Caco-2 (cell line): ENCODE measurements at regions not wholly inside any gene's neighbourhood (a gene's known extent, or its start where the extent isn't known, plus 50 kb on each side); places are given as distances from the start of the nearest gene placed in this dataset.

Experiments
- BruUV-seq: library from RNA; stranded (reverse); fragments of 400-500 nt; replicated peaks from 2 replicates; lab custom pipeline; 2021; lab: Mats Ljungman, UMichigan
- CTCF ChIA-PET: fragments of 300-600 bp; sonication (Branson Sonifier 250); formaldehyde crosslinking; loops from one replicate; lab custom pipeline; 2022; ENCODE audit warnings: antibody characterized with exemption; lab: Charles Lee
- POLR2A ChIA-PET: fragments of 300-600 bp; sonication (Branson Sonifier 250); formaldehyde crosslinking; loops from one replicate; lab custom pipeline; 2022; ENCODE audit warnings: antibody characterized with exemption; lab: Charles Lee
- DNase-seq, 2 experiments: peaks; one replicate each; pipeline versions ENCODE4 v3.0.0 to v3.0.0-alpha.2; 2020 to 2022
- H3K27me3 ChIP-seq: replicated peaks from 2 replicates; pipeline ENCODE4 v1.6.0; 2011; ENCODE audit warnings: low read length; ENCODE audit not compliant: control insufficient read depth, insufficient read depth
- H3K36me3 ChIP-seq: 2 replicates; pipeline ENCODE4 v1.5.1; 2011; ENCODE audit warnings: low read length; ENCODE audit not compliant: control insufficient read depth, insufficient read depth
- H3K4me1 ChIP-seq: fragments of 250-450 bp; sonication (Bioruptor Pico); 2 replicates; pipeline ENCODE4 v1.5.1; 2020; ENCODE audit warnings: mild to moderate bottlenecking
- H3K4me3 ChIP-seq: 2 replicates; pipeline ENCODE4 v1.5.1; 2011; ENCODE audit warnings: low read depth, mild to moderate bottlenecking, control low read depth, low read length
- H3K9me3 ChIP-seq: fragments of 250-450 bp; sonication (Bioruptor Pico); 2 replicates; pipeline ENCODE4 v1.5.1; 2020; ENCODE audit warnings: mild to moderate bottlenecking, moderate library complexity
- H3K27ac Mint-ChIP-seq: one replicate; pipeline ENCODE4 v1.8.0; 2022; ENCODE audit warnings: mixed read lengths; ENCODE audit not compliant: unreplicated experiment
- H3K27me3 Mint-ChIP-seq: one replicate; pipeline ENCODE4 v1.8.0; 2022; ENCODE audit warnings: mixed read lengths; ENCODE audit not compliant: insufficient read depth, unreplicated experiment
- H3K36me3 Mint-ChIP-seq: one replicate; pipeline ENCODE4 v1.8.0; 2022; ENCODE audit warnings: mild to moderate bottlenecking, mixed read lengths; ENCODE audit not compliant: insufficient read depth, unreplicated experiment
- H3K4me1 Mint-ChIP-seq: one replicate; pipeline ENCODE4 v1.8.0; 2022; ENCODE audit warnings: low read depth, mixed read lengths; ENCODE audit not compliant: unreplicated experiment
- H3K4me3 Mint-ChIP-seq: one replicate; pipeline ENCODE4 v1.8.0; 2022; ENCODE audit warnings: mild to moderate bottlenecking, moderate library complexity, mixed read lengths; ENCODE audit not compliant: unreplicated experiment
- H3K9me3 Mint-ChIP-seq: one replicate; pipeline ENCODE4 v1.8.0; 2022; ENCODE audit warnings: mixed read lengths; ENCODE audit not compliant: unreplicated experiment
- intact Hi-C: fragments of 100-400 bp; cut with micrococcal nuclease; formaldehyde crosslinking; loops from one replicate; pipeline ENCODE4 v1.10.0; 2022; ENCODE audit not compliant: unreplicated experiment
- TF ChIP-seq, protein P1 (sequence below), 2 experiments: fragments of 200-600 bp in 1 of 2; IDR thresholded peaks; 1 replicate in 1 of 2; 2 replicates in 1 of 2; pipeline versions ENCODE4 v1.5.1 to v1.8.0; 2011 to 2022; ENCODE audit warnings: antibody characterized with exemption in 1 of 2, control low read depth in 1 of 2, inconsistent platforms in 1 of 2, low read depth in 1 of 2, low read length in 1 of 2, mild to moderate bottlenecking in 1 of 2, moderate library complexity in 1 of 2; ENCODE audit not compliant: insufficient read depth in 1 of 2, severe bottlenecking in 1 of 2, unreplicated experiment in 1 of 2

DNA sequence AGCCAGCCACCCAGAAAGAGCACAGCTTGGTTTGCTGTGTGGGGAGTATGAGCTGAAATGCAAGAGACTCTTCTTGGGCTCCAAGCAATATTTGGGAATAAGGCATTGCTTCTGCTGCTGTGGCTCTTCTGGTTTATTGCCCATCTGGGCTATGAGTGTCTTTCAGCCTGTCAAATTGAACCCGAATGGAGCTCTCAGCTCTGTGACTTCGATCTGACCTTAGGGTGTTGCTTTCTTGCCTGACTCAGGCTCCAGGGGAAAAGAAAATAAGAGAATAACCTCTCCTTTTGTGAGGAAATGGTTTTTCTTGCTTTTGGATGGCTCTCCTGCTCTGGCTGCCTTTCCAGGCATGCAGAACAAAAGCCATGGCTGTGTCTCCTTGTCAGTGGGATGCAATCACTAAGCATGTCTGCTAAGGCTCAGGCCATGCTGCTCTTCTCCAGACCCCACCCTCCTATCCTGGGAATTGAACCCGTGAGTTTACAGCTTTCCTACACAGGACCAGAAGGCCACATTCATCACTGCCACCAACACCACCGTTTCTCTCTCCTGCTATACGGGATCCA is 169.4 kb upstream of the JAG1 start:
- peaks cover 10% of the 10 kb centered on the region for H3K9me3 ChIP-seq
- TF ChIP-seq, protein P1, sequence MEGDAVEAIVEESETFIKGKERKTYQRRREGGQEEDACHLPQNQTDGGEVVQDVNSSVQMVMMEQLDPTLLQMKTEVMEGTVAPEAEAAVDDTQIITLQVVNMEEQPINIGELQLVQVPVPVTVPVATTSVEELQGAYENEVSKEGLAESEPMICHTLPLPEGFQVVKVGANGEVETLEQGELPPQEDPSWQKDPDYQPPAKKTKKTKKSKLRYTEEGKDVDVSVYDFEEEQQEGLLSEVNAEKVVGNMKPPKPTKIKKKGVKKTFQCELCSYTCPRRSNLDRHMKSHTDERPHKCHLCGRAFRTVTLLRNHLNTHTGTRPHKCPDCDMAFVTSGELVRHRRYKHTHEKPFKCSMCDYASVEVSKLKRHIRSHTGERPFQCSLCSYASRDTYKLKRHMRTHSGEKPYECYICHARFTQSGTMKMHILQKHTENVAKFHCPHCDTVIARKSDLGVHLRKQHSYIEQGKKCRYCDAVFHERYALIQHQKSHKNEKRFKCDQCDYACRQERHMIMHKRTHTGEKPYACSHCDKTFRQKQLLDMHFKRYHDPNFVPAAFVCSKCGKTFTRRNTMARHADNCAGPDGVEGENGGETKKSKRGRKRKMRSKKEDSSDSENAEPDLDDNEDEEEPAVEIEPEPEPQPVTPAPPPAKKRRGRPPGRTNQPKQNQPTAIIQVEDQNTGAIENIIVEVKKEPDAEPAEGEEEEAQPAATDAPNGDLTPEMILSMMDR (IDR thresholded peaks at IDR 0.05; ENCODE audit: insufficient read depth in 1 of 2, low read depth in 1 of 2, low read length in 1 of 2, severe bottlenecking in 1 of 2, unreplicated experiment in 1 of 2), result no peak
- no TSS peak for BruUV-seq
- Mint-ChIP-seq H3K27me3 (no peaks in the 10 kb centered on the region), H3K36me3 (no peaks in the 10 kb centered on the region), H3K4me1 (peaks cover 5% of the 10 kb centered on the region), H3K9me3 (peaks cover 15% of the 10 kb centered on the region), H3K4me3 (no peak overlapping the region), H3K27ac (no peak overlapping the region)
- no peaks in the 10 kb centered on the region for H3K27me3 ChIP-seq
- no peak overlapping the region for H3K4me3 ChIP-seq
- no peak for DNase-seq
- H3K36me3 ChIP-seq, result no peaks in the 10 kb centered on the region
- intact Hi-C loops, result no loop called here
- ChIA-PET CTCF (no interaction called here), POLR2A (no interaction called here)
- peaks cover 3% of the 10 kb centered on the region for H3K4me1 ChIP-seq

DNA sequence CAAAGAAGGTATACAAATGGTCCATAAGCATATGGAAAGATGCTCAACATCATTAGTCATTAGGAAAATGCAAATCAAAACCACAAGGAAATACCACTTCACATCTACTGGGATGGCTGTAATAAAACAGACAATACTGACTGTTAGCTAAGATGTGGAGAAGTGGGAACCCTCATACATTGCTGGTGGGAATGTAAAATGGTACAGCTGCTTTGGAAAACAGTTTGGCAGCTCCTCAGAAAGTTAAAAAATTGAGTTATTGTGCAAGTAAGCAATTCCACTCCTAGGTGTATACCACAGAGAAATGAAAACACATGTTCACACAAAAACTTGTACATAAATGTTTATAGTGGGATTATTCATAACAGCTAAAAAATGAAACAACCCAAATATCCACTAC is 173.0 kb upstream of the JAG1 start:
- Mint-ChIP-seq H3K4me3 (no peak overlapping the region), H3K4me1 (peaks cover 27% of the 10 kb centered on the region), H3K27ac (no peak overlapping the region), H3K9me3 (peaks cover 18% of the 10 kb centered on the region), H3K36me3 (no peaks in the 10 kb centered on the region), H3K27me3 (no peaks in the 10 kb centered on the region)
- Histone ChIP-seq H3K4me3 (no peak overlapping the region), H3K9me3 (peaks cover 2% of the 10 kb centered on the region), H3K27me3 (no peaks in the 10 kb centered on the region), H3K36me3 (no peaks in the 10 kb centered on the region), H3K4me1 (peaks cover 20% of the 10 kb centered on the region)
- intact Hi-C loops, result loop anchor here (5.0 kb wide), 2 partner anchors 134 to 371 kb away; no protein-coding TSS in a partner anchor
- TF ChIP-seq, protein P1 (IDR thresholded peaks at IDR 0.05; ENCODE audit: insufficient read depth in 1 of 2, low read depth in 1 of 2, low read length in 1 of 2, severe bottlenecking in 1 of 2, unreplicated experiment in 1 of 2), result no peak
- DNase-seq, result no peak
- ChIA-PET CTCF (no interaction called here), POLR2A (no interaction called here)
- no TSS peak for BruUV-seq

DNA sequence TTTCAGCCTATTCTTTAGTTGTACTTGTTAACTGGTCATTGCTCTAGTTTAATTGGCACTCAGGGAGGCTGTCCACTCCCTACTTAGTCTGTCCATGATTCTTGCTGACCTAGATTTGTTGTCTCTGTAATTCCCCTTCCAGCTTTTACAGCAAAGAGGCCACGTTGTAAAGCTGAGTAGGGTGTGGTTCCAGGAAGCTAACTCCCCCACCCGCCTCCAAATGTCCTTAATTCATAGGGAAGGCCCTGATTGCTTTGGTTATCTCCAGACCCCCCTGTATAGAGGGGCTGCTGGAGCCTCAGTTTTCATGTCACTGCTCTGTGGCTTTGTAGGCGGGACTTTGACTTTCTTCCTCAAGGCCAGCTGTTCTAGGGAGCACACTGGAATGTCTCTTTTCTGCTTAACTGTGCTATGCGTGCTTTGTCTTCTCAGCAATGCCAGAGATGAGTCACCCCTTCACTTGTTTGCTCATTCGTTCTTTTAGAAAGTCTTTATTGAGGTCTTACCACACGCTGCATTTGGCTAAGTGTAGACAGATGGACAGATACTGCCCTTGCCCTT is 175.1 kb upstream of the JAG1 start:
- ChIA-PET POLR2A (interaction anchor here (0.6 kb wide), 1 partner anchor 419 kb away, joined by 4 read pairs; no protein-coding TSS in a partner anchor), CTCF (no interaction called here)
- no peaks in the 10 kb centered on the region for H3K9me3 ChIP-seq
- TF ChIP-seq, protein P1 (IDR thresholded peaks at IDR 0.05; ENCODE audit: insufficient read depth in 1 of 2, low read depth in 1 of 2, low read length in 1 of 2, severe bottlenecking in 1 of 2, unreplicated experiment in 1 of 2), result no peak
- no peaks in the 10 kb centered on the region for H3K27me3 ChIP-seq
- H3K36me3 ChIP-seq, result no peaks in the 10 kb centered on the region
- H3K36me3 Mint-ChIP-seq, result no peaks in the 10 kb centered on the region
- TSS peak; percentile 57 for BruUV-seq
- H3K9me3 Mint-ChIP-seq, result peaks cover 34% of the 10 kb centered on the region
- no peaks in the 10 kb centered on the region for H3K27me3 Mint-ChIP-seq
- peak overlapping the region; percentile 66 for H3K27ac Mint-ChIP-seq
- intact Hi-C loops, result loop anchor here (1.0 to 5.0 kb wide), 5 partner anchors 8 to 368 kb away; no protein-coding TSS in a partner anchor
- peak overlapping the region; percentile 9 for H3K4me3 Mint-ChIP-seq
- peaks cover 39% of the 10 kb centered on the region for H3K4me1 Mint-ChIP-seq
- DNase-seq, result peak; percentile 69 to 79
- H3K4me3 ChIP-seq, result no peak overlapping the region
- peaks cover 20% of the 10 kb centered on the region for H3K4me1 ChIP-seq
